ENCODE measurements at regions not wholly inside any gene's neighbourhood (a gene's known extent, or its start where the extent isn't known, plus 50 kb on each side); places are given as distances from the start of the nearest gene placed in this dataset.

DNA sequence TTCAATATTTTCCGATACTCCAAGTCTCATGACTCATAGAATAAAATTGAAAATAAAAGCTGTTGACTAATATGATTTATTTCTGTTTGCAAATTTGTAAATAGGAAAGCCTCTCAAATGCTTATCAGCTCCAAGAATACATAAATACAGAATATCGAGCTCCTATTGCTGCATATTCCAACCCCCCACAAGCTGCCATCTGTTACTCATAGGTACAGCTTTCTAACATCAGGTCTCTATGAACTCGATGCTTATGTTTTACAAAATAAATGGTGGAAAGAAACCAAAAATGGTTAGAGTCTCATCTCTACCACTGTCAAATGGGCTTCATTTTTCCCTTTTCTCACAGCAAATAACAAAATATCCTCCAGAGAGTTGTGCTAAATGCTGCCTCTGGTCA is 631.6 kb upstream of the CDH18 start:
- Histone ChIP-seq H3K9me3 (no peaks in the 10 kb centered on the region), H3K27me3 (replicated peaks; ENCODE audit: insufficient read depth) (no peaks in the 10 kb centered on the region), H3K4me3 (no peak overlapping the region), H3K27ac (no peak overlapping the region), H3K36me3 (no peaks in the 10 kb centered on the region), H3K4me1 (replicated peaks) (no peaks in the 10 kb centered on the region)
- WGBS, result 74% methylated on average over 3 of the region's 3 CpGs
- DNase-seq (ENCODE audit: low spot score), result no peak
- intact Hi-C loops (cut with DNase I), result no loop called here
- TF ChIP-seq, protein P1, sequence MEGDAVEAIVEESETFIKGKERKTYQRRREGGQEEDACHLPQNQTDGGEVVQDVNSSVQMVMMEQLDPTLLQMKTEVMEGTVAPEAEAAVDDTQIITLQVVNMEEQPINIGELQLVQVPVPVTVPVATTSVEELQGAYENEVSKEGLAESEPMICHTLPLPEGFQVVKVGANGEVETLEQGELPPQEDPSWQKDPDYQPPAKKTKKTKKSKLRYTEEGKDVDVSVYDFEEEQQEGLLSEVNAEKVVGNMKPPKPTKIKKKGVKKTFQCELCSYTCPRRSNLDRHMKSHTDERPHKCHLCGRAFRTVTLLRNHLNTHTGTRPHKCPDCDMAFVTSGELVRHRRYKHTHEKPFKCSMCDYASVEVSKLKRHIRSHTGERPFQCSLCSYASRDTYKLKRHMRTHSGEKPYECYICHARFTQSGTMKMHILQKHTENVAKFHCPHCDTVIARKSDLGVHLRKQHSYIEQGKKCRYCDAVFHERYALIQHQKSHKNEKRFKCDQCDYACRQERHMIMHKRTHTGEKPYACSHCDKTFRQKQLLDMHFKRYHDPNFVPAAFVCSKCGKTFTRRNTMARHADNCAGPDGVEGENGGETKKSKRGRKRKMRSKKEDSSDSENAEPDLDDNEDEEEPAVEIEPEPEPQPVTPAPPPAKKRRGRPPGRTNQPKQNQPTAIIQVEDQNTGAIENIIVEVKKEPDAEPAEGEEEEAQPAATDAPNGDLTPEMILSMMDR (IDR thresholded peaks at IDR 0.05), result no peak
- no peak for TF ChIP-seq POLR2A (IDR thresholded peaks at IDR 0.05)
- no peak for TF ChIP-seq POLR2AphosphoS5 (IDR thresholded peaks at IDR 0.05)

DNA sequence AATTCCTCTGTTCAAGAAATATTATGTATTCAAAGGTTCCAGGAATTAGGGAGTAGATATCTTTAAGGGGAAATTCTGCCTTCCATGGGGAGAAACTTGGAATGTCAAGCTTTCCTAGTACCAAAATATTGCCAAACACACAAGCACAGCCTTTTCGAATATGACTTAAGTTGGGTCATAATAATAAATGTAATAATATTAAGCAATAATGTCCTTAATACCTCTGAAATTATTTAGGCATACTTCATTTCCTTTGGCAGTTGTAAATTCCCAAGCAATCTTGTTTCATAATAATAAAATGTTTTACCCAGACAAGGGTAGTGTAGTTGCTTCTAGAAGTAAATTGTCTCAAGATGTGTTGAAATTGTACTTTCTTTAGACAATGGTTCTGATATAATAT is 630.3 kb upstream of the CDH18 start:
- H3K27me3 ChIP-seq (replicated peaks; ENCODE audit: insufficient read depth), result no peaks in the 10 kb centered on the region
- no peak overlapping the region for H3K4me3 ChIP-seq
- H3K4me1 ChIP-seq (replicated peaks), result no peaks in the 10 kb centered on the region
- no peak for DNase-seq (ENCODE audit: low spot score)
- WGBS, result 88% methylated on average over 1 of the region's 1 CpG
- TF ChIP-seq POLR2A (IDR thresholded peaks at IDR 0.05), result no peak
- TF ChIP-seq POLR2AphosphoS5 (IDR thresholded peaks at IDR 0.05), result no peak
- H3K9me3 ChIP-seq, result no peaks in the 10 kb centered on the region
- H3K36me3 ChIP-seq, result no peaks in the 10 kb centered on the region
- intact Hi-C loops (cut with DNase I), result no loop called here
- H3K27ac ChIP-seq, result no peak overlapping the region

DNA sequence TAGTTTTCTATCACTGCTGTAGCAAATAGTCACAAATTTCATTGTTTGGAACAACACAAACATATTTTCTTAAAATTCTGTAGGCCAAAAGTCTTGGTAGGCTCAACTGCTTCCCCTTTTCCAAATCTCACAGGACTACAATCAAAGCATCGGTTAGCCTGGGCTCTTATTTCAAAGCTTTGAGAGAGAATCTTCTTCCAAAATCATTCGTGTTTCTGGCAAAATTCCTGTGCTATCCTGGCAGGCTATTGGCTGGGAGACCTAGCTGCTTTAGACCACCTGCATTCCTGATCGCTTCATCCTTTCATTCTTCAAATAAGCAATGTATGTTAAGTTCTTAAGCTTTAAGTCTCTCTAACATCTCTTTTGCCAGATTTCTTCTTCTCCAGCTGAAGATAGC is 629.8 kb upstream of the CDH18 start:
- no peak for DNase-seq (ENCODE audit: low spot score)
- TF ChIP-seq POLR2A (IDR thresholded peaks at IDR 0.05), result no peak
- no peaks in the 10 kb centered on the region for H3K9me3 ChIP-seq
- no peaks in the 10 kb centered on the region for H3K36me3 ChIP-seq
- no peaks in the 10 kb centered on the region for H3K4me1 ChIP-seq (replicated peaks)
- H3K4me3 ChIP-seq, result no peak overlapping the region
- no peak overlapping the region for H3K27ac ChIP-seq
- H3K27me3 ChIP-seq (replicated peaks; ENCODE audit: insufficient read depth), result no peaks in the 10 kb centered on the region
- WGBS, result 63% methylated on average over 3 of the region's 3 CpGs
- intact Hi-C loops (cut with DNase I), result no loop called here

DNA sequence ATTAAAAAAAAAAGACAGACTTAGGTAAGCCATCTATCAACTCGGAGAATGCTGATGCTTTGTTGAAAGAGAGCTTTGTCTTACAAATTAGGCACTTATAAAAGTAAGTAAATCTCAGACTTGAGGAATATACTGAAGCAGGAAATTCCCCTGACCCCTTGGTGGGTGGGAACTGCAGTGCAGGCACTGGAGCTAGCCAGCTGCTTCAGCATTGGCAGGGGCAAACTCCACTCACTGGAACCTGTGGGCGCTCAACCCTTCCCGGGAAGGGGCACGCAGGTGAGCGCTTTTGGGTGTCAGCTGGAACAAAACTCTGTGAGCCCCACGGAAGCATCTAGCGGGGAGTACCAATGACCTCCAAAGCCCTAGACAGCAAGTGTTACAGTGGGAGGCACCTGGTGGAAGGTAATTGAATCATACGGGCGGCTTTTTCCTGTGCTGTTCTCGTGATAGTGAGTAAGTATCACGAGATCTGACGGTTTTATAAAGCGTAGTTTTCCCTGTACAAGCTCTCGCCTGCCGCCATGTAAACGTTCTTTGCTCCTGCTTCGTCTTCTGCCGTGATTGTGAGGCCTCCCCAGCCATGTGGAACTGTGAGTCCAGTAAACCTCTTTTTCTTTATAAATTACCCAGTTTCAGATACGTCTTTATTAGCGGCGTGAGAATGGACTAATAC is 628.0 kb upstream of the CDH18 start:
- TF ChIP-seq, protein P1 (IDR thresholded peaks at IDR 0.05), result no peak
- TF ChIP-seq POLR2AphosphoS5 (IDR thresholded peaks at IDR 0.05), result no peak
- TF ChIP-seq POLR2A (IDR thresholded peaks at IDR 0.05), result no peak
- Histone ChIP-seq H3K4me3 (no peak overlapping the region), H3K27me3 (replicated peaks; ENCODE audit: insufficient read depth) (no peaks in the 10 kb centered on the region), H3K9me3 (no peaks in the 10 kb centered on the region), H3K36me3 (no peaks in the 10 kb centered on the region), H3K4me1 (replicated peaks) (no peaks in the 10 kb centered on the region), H3K27ac (no peak overlapping the region)
- intact Hi-C loops (cut with DNase I), result no loop called here
- no peak for DNase-seq (ENCODE audit: low spot score)
- WGBS, result 91% methylated on average over 21 of the region's 21 CpGs

DNA sequence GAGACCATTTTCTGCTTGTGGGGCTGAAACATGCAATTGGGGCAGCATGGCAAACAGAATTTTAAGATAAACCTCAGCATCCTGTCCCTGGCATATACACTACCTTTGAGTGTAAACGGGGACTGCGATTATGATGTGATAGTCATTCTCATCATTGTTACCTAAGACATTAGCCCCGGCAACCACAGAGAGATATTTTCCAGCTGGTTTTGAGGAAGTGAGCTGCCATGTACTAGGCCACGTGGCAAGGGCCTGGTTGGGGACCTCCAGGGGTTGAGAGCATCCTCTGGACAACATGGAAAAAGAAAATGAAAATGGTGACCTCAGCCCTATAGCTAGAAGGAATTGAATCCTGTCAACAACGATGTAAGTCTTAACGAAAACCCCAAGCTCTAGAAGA is 623.6 kb upstream of the CDH18 start:
- no peak overlapping the region for H3K27ac ChIP-seq
- WGBS, result 86% methylated on average over 6 of the region's 6 CpGs
- intact Hi-C loops (cut with DNase I), result no loop called here
- no peaks in the 10 kb centered on the region for H3K36me3 ChIP-seq
- H3K4me3 ChIP-seq, result no peak overlapping the region
- TF ChIP-seq, protein P1 (IDR thresholded peaks at IDR 0.05), result no peak
- TF ChIP-seq POLR2A (IDR thresholded peaks at IDR 0.05), result no peak
- TF ChIP-seq POLR2AphosphoS5 (IDR thresholded peaks at IDR 0.05), result no peak
- DNase-seq (ENCODE audit: low spot score), result no peak
- H3K4me1 ChIP-seq (replicated peaks), result no peaks in the 10 kb centered on the region
- H3K27me3 ChIP-seq (replicated peaks; ENCODE audit: insufficient read depth), result no peaks in the 10 kb centered on the region
- H3K9me3 ChIP-seq, result no peaks in the 10 kb centered on the region

DNA sequence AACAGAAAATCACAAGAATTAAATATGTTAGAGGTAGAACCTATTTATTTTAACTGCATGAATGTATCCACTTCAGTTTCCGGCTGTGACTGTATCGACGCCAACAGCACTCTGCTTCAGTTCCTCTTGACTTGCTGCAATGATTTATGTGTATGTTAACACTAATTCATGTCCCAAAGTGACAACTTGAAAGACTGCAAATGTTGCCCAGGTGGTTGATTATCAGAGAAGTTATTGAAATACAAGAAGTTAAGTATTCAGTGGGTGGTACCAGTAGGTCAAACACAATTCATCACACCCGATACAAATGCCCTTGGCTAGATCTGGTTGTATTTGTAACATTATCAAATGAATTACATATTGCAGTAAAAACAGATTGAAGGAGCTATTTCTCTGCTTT is 622.7 kb upstream of the CDH18 start:
- no peak overlapping the region for H3K4me3 ChIP-seq
- intact Hi-C loops (cut with DNase I), result no loop called here
- H3K36me3 ChIP-seq, result no peaks in the 10 kb centered on the region
- no peaks in the 10 kb centered on the region for H3K4me1 ChIP-seq (replicated peaks)
- DNase-seq (ENCODE audit: low spot score), result no peak
- H3K27me3 ChIP-seq (replicated peaks; ENCODE audit: insufficient read depth), result no peaks in the 10 kb centered on the region
- no peaks in the 10 kb centered on the region for H3K9me3 ChIP-seq
- no peak overlapping the region for H3K27ac ChIP-seq
- TF ChIP-seq POLR2A (IDR thresholded peaks at IDR 0.05) (no peak), POLR2AphosphoS5 (IDR thresholded peaks at IDR 0.05) (no peak)
- TF ChIP-seq, protein P1 (IDR thresholded peaks at IDR 0.05), result no peak
- 39% methylated on average over 4 of the region's 4 CpGs for WGBS
